Amniotic stem cell (primary cell): ENCODE measurements at regions not wholly inside any gene's neighbourhood (a gene's known extent, or its start where the extent isn't known, plus 50 kb on each side); places are given as distances from the start of the nearest gene placed in this dataset.

Experiments
- DNase-seq: peaks from one replicate; lab custom pipeline; 2025; lab: John Stamatoyannopoulos, UW

DNA sequence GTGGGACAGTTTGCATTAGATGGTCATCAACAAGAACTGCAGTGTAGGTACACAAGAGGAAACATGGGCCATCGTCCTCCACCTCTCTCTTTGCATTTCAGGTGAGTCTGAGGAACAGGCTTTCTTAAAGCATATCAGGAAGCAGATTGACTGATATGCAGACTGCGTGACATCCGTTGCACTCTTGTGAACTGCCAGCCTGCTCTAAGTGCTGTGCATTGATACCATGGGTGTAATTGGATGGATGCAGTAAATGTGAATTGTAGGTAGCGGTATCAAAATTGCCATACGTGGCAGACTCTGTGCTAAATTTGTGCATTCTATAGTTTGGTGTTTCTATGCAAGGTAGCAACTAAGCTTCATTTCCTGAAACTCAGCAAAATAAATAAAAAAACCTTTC, 1008.3 kb downstream of the EFNB2 start:
- no peak for DNase-seq

DNA sequence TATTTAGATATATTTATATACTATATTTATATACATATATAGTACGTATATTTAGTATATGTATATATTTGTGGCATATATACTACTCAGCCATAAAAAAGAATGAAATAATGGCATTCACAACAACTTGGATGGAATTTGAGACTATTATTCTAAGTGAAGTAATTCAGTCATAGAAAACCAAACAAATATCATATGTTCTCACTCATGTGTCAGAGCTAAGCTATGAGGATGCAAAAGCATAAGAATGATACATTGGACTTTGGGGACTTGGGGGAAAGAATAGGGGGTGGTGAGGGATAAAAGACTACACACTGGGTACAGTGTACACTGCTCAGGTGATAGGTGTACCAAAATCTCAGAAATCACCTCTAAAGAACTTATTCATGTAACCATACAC, 1015.7 kb downstream of the EFNB2 start:
- DNase-seq = no peak

DNA sequence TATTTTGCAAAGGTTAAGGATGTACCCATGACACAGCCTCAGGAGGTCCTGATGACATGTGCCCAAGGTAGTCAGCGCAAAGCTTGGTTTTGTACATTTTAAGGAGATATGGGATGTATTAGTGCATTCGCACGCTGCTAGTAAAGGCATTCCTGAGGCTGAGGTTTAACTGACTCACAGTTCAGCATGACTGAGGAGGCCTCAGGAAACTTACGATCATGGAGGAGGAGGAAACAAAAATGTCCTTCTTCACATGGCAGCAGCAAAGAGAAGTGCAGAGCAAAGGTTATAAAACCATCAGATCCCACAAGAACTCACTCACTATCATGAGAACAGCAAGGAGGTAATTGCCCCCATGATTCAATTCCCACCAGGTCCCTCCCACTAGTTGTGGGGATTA, 1017.4 kb downstream of the EFNB2 start:
- DNase-seq = no peak

DNA sequence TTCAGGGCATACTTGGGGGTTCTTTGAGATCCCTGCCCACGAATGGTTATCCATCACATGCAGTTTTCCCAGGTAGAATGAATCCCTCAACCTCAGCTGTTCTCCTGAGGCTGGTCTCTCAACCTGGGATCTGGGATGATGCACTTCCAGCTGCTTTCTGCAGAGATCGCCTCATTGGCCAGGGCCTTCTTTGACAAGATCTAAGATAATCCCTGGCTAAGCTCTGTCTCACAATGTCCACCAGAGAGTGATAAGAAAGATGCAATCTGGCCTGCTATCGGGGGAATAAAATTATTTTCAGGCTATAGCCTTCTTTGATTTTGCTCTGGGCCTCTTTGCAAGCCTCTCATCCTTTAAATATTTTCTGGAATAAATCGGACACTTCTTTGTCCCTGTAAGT, 1021.1 kb downstream of the EFNB2 start:
- no peak for DNase-seq

DNA sequence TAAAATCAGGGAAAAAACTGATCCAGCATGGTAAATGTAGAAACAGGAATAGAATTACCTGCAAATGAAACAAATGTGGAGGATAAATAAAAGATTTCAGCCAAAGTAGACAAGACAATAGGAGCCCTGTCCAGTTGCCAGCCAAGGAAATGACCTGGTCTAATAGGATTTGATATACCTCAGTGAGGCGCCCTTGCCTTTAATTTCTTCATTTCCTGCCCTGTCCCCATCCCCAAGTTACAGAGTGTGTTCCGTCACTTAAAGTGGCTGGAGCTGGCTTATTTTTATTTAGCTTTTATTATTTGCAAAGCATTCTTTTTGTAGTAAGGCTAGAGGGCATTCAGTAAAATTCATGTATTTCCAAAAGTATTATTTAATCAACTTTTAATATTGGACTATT, 1022.0 kb downstream of the EFNB2 start:
- no peak for DNase-seq

DNA sequence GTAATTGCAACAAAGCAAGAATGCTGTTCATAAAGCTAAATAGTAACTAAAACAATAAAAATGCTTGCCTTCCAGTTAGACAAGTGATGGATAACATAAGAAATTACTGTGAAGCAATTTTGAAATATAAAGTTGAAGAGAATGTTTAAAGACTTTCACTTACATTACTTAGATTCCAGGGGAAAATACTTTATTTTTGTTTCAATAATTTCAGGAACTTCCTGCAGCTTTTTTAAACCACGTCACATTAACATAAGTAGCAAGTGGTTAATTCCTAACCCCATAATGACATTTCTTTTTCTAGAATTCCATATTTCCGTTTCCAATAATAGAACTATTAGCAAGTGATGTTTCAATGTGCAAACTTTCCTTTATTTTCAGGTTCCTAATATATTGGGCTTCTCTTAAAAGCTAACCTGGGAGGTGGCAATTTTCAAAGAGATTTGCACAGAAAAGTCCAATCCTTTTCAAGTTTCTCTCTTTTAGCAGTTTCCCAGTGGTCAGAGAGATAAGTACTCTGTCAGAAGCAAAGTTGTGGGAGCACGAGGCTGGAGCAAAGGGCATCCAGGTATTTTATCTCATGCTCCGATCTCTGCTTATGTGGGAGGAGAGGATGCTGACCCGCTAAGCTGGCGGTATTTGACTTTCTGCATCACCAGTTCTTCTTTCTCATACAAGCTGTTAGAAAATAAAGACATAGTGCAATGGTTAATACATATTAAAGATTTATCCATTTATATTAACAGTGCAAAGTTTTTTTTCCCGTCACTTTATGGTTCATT, 1025.3 kb downstream of the EFNB2 start:
- no peak for DNase-seq

DNA sequence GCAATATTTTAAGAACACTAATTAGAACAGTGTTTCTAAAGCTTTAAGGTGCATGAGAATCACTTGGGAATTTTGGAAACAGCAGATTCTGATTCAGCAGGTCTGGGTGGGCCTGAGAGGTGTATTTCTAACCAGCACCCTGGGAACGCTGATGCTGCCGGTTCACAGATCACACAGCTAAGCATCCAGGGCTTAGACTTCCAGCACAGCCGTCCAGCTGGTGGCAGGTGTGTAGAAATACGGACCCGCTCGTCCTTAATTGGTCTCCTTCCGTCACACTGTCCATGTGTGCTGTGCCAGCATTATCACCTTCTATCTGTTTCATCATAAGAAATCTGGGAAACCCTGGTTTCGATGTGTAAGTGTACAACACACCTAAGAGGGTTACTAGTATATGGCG, 1029.0 kb downstream of the EFNB2 start:
- no peak for DNase-seq

DNA sequence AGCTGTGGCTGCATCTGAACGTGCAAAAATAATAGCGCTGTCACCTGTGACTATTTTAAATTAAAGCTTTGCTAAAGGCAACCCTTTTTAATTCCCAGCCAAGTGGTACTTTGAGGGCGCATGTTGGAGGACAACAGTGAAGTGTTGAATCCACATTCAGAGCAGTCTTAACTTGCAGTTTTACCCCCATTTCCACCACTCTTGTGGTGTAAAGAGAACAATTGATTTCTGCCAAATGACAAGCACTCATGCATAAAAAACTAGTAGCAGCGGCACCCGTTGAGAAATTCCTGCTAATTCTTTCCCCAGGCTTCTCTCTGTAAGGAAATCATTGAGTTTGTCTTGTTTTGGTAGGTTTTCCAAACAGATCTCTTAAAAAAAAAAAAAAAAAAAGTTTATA, 1033.3 kb downstream of the EFNB2 start:
- DNase-seq = no peak

DNA sequence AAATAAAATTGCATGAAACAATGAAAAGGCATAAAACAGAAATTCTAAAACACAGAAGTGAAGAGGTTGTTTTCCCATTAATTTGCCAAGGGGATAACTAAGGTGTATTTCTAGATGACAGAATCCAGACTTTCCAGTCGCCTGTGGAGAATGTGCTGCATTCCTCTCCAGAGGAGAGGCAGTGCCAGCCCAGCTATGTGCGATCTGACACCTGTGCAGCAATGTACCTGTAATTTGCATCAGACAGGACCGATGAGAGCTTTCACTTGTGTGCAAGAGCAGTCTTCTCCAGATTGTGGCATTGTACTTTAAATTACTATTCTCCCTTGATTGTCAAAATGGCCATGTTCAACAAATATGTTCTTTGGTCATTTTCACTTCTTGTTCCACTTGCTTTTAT, 1037.9 kb downstream of the EFNB2 start:
- DNase-seq = no peak

DNA sequence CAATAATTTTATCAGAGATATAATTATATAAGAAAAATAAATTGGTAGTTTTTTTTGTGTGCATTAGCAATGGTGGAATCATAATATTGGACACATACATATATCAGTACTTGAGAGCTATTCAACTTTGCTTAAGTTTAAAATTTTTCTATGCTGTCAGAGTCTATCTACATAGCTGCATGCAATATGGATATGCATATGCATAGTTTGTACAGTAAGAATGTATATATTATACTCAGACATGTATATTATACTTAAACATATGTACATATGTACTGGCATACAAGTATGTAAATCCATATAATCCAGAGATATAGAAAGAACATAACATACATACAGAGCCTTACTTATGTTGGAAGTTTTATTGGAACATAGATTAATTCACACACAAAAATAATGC, 1043.2 kb downstream of the EFNB2 start:
- DNase-seq = no peak

DNA sequence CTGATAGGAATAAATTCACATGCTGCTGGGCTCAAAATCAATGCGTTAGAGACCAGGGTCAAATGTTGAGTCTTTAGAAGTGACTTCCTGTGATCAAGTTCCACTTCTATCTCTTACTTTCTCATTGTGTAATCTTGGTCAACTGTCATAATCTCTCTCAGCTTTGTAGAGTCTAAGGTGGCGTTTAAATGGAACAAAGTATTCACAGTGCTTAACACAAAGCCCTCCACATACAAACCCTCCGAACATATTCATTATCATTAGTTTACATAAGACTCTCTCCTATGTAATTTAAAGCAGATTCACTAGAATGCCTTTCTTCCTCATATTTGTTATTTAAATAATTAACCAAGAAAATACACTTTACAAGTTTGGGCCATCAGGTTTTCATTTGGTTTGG, 1044.1 kb downstream of the EFNB2 start:
- DNase-seq = no peak

DNA sequence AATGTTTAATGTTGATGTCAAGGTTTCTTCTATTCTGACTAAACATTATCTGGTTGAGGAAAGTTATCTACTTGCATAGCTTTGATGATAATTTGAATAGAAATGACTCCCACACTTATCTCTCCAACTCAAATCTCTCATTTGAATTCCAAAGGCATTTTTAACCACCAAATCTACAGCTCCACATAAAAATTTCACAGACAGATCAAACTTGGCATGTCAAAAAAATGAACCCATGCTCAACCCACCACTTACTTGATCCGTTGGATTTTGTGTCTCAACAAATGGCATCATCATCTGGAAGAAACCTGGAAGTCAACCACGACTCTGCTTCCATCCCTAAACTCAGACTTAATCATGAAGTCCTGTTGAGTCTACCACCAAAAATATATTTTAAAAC, 1050.4 kb downstream of the EFNB2 start:
- no peak for DNase-seq

DNA sequence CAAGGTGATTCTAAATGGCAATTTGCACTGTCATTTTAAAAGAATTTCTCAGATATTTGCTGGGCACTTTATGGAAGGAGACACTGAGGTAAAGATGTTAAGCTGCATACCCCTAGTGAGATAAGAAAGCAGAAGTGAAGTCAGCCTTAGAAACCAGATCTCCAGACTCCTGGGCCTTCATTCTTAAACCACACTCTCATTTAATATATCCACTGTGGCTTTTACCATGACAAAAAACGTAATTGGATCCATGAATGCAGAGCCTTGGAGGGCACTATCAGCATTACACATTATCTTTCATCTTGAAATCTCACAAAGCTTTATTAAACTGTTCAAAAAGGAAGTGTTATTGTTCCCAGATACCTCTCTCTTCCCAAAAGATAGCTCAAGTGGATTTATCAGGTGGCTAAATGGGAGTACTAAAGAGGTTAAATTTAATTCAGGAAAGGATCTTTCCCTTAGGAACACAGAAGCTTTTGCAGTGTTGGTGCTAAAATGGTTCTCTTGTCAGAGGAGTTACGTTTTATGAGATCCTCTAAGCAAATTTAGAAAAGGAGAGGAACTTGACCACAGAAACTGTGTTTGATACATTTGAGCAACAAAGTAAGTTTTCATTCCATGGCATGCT, 1060.4 kb downstream of the EFNB2 start:
- DNase-seq = no peak

DNA sequence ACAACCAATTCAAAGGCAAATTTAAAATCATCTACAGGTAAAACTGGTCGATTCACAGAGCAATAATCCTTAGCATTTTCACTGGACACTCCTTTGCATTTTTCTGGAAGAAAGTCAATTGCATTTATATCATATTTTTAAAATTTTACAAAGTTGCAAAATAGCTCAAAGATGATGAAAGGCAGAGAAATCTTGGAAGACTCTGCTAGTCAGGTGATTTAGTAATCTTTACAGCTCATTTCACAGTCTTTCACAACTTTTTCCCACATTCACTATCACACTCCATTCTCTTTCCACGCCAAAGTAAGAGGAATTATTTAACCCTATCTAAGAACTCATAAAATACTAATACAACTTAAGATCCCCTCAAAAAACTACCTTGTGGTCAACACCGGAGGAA, 1063.8 kb downstream of the EFNB2 start:
- no peak for DNase-seq

DNA sequence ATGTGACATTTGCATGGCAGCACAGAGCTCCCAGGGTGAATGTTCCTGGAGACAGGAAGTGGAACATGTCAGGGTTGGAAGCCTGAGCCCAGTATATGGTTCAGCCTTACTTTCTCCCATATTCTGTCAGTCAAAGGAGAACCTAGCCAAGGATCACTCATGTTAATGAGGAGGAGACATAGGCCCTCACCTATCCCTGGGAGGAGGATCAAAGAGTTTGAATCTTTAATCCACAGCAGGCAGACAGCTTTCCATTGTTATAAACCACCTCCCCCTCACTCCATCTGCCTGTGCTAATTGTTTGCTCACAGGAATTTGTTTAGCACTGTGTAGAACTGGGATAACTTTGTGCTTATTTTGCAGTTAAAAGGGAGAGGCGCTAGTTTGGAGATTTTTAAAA, 1069.1 kb downstream of the EFNB2 start:
- no peak for DNase-seq

DNA sequence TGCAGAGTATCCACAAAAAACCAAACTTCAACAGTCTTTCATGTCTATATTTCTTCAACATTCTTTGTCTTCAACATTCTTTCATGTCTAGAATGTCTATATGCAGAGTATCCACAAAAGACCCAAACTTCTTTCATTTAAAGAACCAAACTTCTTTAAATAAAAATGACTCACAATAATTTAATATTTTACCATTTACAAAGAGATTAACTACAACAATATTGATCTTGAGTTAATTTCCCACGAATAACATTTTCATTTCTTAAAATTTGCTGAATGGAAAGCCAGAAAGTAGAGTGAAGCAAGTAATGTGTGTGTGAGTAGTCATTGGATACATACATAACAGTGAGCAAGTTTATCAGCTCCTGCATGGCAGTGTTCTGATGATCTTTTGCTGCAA, 1069.7 kb downstream of the EFNB2 start, which contains the start of gene DAOA:
TSS of gene DAOA (plus strand) at position 301 of the 400 bp plus-strand sequence.
- DNase-seq = no peak

DNA sequence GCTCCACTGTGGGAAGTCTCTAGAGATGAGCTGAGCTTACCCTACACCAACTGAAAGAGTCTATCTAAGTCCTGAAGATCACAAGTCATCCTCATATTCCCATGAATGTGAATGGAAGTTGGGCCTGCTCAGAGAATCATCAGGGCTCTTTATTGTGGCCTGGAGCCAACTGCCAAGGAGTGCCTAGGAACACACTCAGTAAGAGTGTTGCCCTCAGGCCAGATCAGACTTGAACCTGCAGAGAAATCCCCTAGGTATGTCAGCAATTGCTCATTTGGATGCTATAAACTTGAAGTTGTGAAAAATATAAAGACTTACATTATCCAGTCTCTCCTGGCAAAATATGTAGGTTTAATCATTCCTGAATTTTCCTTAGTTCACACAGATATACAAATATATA, 1070.2 kb downstream of the EFNB2 start:
- no peak for DNase-seq

DNA sequence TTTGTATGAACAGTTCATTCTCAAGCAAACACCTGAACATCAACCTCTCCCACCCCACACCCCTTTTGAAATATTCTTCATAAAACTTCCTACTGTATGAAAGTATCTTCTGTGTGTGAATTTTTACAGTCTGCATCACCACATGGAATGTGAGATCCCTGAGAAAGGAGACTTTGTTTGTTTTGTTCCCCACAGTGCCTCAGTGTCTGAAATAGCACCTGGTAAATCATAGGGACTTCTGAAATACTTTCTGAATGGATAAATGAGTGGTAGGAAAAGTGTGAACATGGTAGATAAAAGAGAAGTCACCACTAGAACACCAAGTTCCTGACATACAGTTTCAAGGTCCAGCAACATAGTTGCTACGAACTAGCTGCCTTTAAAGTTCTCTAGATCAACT, 1071.2 kb downstream of the EFNB2 start:
- DNase-seq = no peak

DNA sequence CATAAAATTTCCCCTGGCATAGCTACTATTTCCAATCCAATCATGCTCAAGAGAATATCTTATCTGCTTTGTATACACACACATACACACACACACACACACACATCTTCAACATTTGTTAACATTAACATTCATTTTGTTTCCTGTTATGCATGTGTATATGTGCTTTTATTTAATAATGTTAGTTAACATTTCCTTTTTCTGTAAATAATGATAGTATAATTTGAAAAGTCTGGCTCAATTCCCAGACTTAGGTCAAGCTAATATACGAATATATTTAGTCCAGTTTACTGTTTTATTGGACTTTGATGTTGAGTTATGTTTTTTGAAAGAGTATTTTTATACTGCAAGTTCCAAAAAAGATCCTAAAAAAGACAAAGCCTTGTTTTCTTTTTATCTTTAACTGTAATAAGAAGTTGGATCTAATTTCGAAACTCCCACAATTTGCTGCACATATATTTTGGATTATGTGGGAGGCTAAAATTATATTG, 1072.4 kb downstream of the EFNB2 start:
- no peak for DNase-seq

DNA sequence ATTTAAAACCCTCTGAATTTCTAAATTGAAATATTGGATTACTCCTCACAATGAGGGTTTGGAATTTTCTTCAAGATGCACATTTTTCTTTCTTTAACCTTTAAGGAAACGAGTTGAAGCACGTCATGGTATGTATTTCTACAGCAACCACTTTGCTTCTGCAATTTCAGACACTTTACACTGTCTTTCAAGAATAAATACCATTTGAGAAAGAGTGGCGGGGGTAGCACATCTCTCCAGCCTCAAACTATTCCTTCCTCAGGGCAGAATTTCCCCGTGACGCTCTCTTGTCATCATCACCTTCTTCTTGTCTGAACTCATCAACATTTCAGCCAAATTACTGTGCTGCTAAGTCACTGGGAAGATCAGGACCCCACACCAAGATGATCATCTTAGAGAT, 1073.4 kb downstream of the EFNB2 start:
- no peak for DNase-seq

DNA sequence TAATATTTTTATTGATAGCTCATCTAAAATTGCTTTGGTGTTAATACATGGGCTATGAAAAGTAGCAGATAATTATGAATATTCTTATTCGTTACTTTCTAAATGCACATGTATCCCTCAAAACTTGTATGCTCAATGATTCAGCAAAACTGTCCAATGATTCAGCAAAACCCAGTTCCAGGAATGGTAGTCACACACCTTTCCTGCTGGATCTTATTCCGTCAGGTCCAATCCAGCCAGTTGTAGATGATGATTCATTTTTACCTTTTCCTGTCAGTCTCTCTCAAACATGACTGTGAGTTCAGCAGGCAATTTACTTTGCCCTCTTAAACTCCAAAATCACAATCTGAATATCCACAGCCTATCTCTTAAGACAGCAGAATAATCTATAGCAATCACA, 1082.6 kb downstream of the EFNB2 start:
- no peak for DNase-seq

DNA sequence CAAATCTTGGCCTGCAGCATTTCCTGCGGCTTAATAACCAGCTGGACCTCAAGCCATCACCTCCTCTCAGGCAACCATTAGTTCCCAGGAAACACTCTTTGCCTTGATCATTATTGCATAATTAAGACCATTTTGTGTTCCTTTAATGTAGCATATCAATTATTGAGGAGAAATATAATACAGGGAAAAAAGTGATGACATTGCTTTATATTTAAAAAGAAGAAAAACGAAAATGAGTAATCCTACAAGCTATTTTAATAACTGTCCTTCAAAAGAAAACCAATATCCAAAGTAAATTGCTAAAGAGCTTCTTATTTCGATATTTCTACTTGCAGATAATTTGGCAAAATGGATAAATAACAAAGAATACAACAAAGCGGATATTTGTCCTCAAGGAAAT, 1084.7 kb downstream of the EFNB2 start:
- no peak for DNase-seq

DNA sequence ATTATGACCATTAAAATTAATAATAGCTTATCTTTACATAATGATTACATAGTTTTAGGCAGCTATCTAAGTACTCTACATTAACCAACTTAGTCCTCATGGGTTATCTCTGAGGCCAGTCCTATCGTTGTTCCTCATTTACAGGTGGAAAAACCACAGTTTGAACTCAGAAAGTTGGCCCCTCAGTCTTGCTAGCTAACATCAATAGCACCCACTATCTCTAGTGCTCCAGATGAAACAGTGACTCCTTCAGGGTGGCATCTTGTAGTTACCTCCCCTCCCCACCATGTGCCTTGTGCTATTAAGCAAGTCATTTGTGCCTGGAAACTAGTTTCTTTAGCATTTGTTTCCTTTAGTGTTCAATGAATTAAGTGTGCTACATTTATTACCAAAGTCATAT, 1086.7 kb downstream of the EFNB2 start:
- DNase-seq = no peak

DNA sequence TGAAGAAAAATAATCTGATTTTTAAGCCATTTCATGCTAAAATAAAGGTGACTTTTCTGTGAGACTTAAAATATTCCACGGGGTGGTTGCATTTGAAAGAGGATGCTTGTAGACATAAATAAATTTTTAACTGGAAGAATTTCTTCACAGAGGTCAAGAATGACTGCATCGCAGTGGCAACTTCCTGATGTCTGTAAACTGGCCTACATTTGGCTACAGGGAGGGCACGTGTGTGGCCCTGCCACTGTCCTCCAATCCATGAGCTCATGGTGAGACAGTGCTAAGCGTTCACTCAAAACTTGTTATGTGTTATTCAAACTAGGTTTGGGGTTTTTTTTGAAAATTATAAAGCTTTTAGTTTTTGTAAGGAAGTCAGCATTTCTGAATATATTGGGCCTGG, 1089.3 kb downstream of the EFNB2 start:
- no peak for DNase-seq
